ENCODE measurements at regions not wholly inside any gene's neighbourhood (a gene's known extent, or its start where the extent isn't known, plus 50 kb on each side); places are given as distances from the start of the nearest gene placed in this dataset.

GRCh38 chr6:79797163-79797764 is 150.1 kb downstream of the ELOVL4 start:
- DNase-seq (ENCODE audit: extremely low spot score, unreplicated experiment): no peak
- TF ChIP-seq CTCF (IDR thresholded peaks at IDR 0.05): no peak
- H3K27me3 Mint-ChIP-seq (ENCODE audit: unreplicated experiment): peaks cover 6% of the 10 kb centered on the region
- no peaks in the 10 kb centered on the region for H3K4me1 Mint-ChIP-seq (ENCODE audit: unreplicated experiment)
- H3K36me3 Mint-ChIP-seq (ENCODE audit: unreplicated experiment): no peaks in the 10 kb centered on the region
- H3K27ac Mint-ChIP-seq (ENCODE audit: unreplicated experiment): no peak overlapping the region
- H3K9me3 Mint-ChIP-seq (ENCODE audit: unreplicated experiment): no peaks in the 10 kb centered on the region
- no peak overlapping the region for H3K4me3 Mint-ChIP-seq (ENCODE audit: unreplicated experiment)

GRCh38 chr6:79796197-79796596 is 151.2 kb downstream of the ELOVL4 start:
- DNase-seq (ENCODE audit: extremely low spot score, unreplicated experiment): no peak
- H3K36me3 Mint-ChIP-seq (ENCODE audit: unreplicated experiment): no peaks in the 10 kb centered on the region
- H3K27me3 Mint-ChIP-seq (ENCODE audit: unreplicated experiment): peaks cover 6% of the 10 kb centered on the region
- no peak for TF ChIP-seq CTCF (IDR thresholded peaks at IDR 0.05)
- H3K4me1 Mint-ChIP-seq (ENCODE audit: unreplicated experiment): no peaks in the 10 kb centered on the region
- no peak overlapping the region for H3K4me3 Mint-ChIP-seq (ENCODE audit: unreplicated experiment)
- no peaks in the 10 kb centered on the region for H3K9me3 Mint-ChIP-seq (ENCODE audit: unreplicated experiment)
- no peak overlapping the region for H3K27ac Mint-ChIP-seq (ENCODE audit: unreplicated experiment)

- no peak overlapping the region for H3K4me3 Mint-ChIP-seq (ENCODE audit: unreplicated experiment)
- H3K4me1 Mint-ChIP-seq (ENCODE audit: unreplicated experiment): no peaks in the 10 kb centered on the region
- H3K36me3 Mint-ChIP-seq (ENCODE audit: unreplicated experiment): no peaks in the 10 kb centered on the region
- DNase-seq (ENCODE audit: extremely low spot score, unreplicated experiment): no peak
- no peaks in the 10 kb centered on the region for H3K9me3 Mint-ChIP-seq (ENCODE audit: unreplicated experiment)
- TF ChIP-seq CTCF (IDR thresholded peaks at IDR 0.05): no peak
- no peak overlapping the region for H3K27ac Mint-ChIP-seq (ENCODE audit: unreplicated experiment)
- H3K27me3 Mint-ChIP-seq (ENCODE audit: unreplicated experiment): peaks cover 15% of the 10 kb centered on the region
These were observed 157.5 kb downstream of the ELOVL4 start for GRCh38 chr6:79789896-79790295.

- Mint-ChIP-seq H3K4me3 (ENCODE audit: unreplicated experiment) (no peak overlapping the region), H3K27ac (ENCODE audit: unreplicated experiment) (no peak overlapping the region), H3K27me3 (ENCODE audit: unreplicated experiment) (peaks cover 21% of the 10 kb centered on the region), H3K4me1 (ENCODE audit: unreplicated experiment) (no peaks in the 10 kb centered on the region), H3K9me3 (ENCODE audit: unreplicated experiment) (no peaks in the 10 kb centered on the region), H3K36me3 (ENCODE audit: unreplicated experiment) (no peaks in the 10 kb centered on the region)
- TF ChIP-seq CTCF (IDR thresholded peaks at IDR 0.05): no peak
- no peak for DNase-seq (ENCODE audit: extremely low spot score, unreplicated experiment)
These were observed 157.6 kb downstream of the SH3BGRL2 start for GRCh38 chr6:79788756-79789155.

- H3K27ac Mint-ChIP-seq (ENCODE audit: unreplicated experiment): no peak overlapping the region
- H3K4me3 Mint-ChIP-seq (ENCODE audit: unreplicated experiment): no peak overlapping the region
- peaks cover 16% of the 10 kb centered on the region for H3K27me3 Mint-ChIP-seq (ENCODE audit: unreplicated experiment)
- no peak for TF ChIP-seq CTCF (IDR thresholded peaks at IDR 0.05)
- DNase-seq (ENCODE audit: extremely low spot score, unreplicated experiment): no peak
- no peaks in the 10 kb centered on the region for H3K4me1 Mint-ChIP-seq (ENCODE audit: unreplicated experiment)
- no peaks in the 10 kb centered on the region for H3K36me3 Mint-ChIP-seq (ENCODE audit: unreplicated experiment)
- no peaks in the 10 kb centered on the region for H3K9me3 Mint-ChIP-seq (ENCODE audit: unreplicated experiment)
These were observed 156.5 kb downstream of the SH3BGRL2 start for GRCh38 chr6:79787626-79788025.
